Activated CD4-positive, alpha-beta T cell treated with anti-CD3 and anti-CD28 coated beads, Interleukin-2, amount 50 U/mL, for 4 hours (primary cell): ENCODE measurements at regions not wholly inside any gene's neighbourhood (a gene's known extent, or its start where the extent isn't known, plus 50 kb on each side); places are given as distances from the start of the nearest gene placed in this dataset.
"Not testable (repeated sequence)": the region's sequence is repeated elsewhere in the genome, so short reads cannot be mapped to it uniquely, and the experiment has no call there.

Experiments used
- DNase-seq, 2 experiments: peaks; one replicate each; pipeline ENCODE4 v3.0.0-alpha.2; 2020

DNA sequence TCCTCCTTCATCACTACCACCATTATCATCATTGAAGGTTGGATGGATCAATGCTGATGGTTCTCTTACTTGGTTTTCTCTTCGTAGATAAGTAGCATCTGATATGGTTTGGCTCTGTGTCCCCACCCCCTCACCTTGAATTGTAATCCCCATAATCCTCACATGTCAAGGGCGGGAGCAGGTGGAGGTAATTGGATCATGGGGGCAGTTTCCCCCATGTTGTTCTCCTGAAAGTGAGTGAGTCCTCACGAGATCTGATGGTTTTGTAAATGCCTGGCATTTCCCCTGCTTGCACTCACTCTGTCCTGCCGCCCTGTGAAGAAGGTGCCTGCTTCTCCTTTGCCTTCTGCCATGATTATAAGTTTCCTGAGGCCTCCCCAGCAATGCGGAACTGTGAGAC, 172.4 kb upstream of the PWP1 start:
- no peak for DNase-seq

DNA sequence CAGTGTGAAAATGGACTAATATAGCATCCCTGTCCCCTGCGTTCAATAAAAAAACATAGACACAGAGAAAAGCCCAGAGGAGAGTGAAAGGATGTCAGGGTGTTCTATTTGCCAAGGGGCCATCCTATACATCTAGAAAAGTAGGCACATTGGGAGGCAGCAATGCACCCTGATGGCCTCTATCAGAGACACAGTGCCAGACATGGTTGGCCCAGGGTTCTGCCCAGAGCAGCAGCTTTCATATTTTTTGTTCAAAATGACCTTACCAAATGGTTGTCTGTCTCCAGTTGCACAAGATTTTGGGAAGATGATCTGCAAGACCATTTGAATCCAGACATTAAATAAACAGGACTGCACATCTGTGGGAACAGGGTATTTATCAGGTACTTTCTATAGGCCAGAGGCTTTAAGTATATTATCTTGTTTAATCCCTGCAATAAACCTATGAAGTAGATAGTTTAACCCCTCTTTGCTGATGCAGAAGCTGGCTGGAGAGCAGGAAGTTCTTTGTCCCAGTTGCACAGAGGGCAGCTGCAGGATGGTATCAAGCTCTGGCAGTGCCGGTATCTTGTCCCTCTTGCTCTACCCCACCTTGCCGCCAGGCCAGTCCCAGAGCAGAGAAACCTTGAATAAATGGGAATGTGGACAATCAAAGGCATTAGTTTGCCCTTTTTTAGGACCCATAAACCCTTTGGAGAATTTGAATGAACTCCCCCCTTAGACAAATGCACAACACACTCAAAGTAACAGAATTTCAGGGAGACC, 171.8 kb upstream of the PWP1 start:
- DNase-seq: no peak

DNA sequence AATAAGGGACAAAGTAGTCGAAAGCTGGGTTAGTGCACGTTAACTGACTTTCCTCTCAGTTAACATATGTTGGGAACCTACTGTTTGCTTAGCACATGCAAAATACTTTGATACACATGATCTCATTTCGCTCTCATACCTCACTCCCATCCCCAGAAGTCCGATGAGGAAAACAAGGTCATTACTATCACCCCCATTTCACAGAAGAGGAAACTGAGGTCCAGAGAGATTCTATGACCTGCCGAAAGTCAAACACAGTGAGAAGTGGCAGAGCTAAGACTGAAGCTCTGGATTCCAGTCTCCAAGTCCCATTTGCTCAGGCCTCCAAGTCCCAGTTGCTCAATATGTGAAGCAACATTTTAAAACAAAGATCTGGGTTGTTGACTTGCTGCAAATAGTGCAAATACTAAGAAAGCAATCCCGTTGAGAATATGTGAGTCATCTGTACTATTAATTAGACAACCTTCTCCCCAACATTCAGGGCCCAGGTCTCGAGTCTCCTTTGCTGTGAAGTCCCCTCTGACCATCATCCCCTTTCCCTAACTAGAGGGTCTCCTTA, 170.6 kb upstream of the PWP1 start:
- no peak for DNase-seq

DNA sequence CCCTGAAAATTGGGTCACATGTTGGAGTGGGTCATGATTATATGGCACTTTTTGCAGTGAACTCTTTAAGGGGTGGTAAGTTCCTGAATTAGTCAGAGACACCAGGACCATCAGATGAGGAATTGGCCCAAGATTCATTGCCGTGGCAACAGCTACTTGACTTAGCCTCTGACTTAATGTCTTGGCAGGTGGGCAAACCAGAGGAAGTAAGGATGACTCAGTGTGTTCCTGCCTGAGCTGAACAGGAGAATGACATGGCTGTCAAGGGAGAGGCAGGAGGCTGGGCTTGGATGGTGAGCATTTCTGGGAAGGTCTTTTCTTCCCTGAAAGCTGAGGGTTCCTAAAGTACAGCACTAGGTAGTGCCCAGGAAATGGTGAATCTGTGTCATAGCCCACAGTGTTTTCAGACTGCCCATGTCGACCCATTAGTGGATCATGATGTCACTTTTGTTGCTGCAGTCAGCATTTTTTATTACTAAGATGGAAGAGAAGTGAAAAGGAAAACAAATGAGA, 170.1 kb upstream of the PWP1 start:
- no peak for DNase-seq

DNA sequence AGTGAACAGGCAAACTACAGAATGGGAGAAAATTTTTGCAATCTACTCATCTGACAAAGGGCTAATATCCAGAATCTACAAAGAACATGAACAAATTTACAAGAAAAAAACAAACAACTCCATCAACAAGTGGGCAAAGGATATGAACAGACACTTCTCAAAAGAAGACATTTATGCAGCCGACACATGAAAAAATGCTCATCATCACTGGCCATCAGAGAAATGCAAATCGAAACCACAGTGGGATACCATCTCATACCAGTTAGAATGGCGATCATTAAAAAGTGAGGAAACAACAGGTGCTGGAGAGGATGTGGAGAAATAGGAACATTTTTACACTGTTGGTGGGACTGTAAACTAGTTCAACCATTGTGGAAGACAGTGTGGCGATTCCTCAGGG, 167.8 kb upstream of the PWP1 start:
- DNase-seq: not testable (repeated sequence)

GRCh38 chr12:107518868-107519267, 166.7 kb upstream of the PWP1 start:
- DNase-seq: no peak

DNA sequence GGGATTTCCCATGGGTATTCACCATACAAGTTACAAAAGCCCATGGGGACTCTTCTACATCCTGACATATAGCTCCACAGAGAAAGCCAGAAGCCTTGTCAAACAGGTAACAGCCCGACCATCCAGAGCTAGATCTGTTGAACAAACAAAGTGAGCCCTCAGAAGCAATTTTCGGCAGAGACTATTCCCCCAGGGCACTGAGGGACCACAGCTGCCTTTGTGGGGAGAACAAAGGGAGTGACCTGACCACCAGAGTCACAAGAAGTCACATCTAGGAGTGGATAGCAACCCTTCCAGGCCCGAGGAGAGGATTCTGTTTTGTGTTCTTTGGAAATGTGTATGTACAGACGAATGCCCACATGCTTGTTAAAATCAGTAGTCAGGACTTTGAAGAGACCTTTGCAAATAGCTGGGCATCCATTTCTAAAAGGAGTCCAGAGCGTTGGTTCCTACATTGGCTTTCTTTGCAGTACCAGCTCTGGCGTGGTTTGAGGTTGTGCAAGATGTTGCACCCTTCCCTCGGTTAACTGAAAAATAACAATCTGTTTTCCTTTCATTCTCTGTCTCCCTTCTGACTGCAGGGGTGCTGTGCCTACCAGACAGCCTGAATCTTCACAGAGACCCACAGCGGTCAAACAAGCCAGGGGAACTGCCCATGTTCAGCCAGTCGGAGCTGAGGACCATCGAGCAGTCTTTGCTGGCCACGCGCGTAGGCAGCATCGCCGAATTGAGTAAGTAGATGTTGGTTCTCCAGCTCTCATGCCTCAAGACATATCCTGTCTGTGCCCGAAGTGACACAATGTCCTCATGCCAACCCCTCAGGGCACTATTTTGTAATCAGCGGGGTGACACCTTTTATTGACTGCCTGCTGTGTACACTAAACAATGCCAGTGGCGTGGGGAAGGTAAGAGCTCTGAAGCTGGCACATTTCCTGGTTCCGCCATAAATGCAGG, 165.4 kb upstream of the PWP1 start:
- no peak for DNase-seq

DNA sequence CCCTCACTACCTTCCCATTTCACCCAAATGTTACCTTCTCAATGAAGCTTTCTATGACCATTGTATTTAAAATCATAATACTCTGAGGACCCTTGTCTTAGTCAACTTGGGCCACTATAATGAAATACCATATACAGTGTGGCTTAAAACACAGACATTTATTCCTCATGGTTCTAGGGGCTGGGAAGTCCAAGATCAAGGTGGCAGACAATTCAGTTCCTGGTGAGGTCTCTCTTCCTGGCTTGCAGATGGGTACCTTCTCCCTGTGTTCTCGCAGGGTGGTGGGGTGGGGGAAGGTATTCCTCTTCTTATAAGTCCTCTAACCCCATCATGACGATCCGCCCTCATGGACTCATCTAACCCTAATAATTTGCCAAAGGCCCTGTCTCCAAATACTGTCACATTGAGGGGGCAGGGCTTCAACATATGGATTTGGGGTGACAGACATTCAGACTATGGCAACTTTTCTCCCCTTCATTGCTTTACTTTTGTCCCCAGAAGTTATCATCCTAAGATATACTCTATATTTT, 163.7 kb upstream of the PWP1 start:
- DNase-seq: no peak

- DNase-seq: no peak
Measured at GRCh38 chr12:107522692-107523477, 162.7 kb upstream of the PWP1 start.

DNA sequence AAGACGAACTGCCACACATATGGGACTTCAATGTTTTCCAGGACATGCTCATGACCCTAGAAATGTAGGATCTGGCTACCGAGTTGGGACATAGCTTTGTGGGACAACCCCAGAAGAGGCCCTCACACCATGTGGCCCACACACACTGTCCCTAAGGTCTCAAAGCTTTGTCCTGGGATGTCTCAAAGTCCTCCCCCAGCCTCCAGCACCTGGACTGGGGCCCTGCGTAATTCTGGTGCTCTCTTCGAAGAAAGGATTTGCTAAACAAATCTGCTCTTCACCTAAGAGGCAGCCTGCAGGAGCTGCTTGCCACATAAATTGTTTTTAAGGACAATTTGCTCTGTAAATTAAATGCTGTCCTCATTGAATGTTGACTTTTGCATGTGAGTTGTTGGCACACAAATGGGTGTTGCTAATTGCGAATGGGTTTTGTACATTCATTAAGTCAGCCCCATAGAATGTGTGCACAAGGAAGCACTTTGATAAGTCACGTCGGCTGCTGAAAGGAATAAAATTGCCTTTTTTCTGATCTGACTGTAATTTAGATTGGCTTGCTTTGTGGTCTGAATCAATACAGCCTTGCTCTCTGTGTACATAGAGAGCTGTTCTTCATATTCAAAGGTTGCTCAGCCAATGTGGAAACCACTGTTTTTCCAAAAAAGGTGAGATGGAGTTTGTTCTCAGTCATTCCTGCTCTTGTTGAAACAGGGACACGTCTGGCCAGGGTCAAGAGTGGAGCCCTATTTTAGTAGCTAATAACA, 161.6 kb upstream of the PWP1 start:
- DNase-seq: no peak

- no peak for DNase-seq
Measured at GRCh38 chr12:107525063-107525718, 160.4 kb upstream of the PWP1 start.

DNA sequence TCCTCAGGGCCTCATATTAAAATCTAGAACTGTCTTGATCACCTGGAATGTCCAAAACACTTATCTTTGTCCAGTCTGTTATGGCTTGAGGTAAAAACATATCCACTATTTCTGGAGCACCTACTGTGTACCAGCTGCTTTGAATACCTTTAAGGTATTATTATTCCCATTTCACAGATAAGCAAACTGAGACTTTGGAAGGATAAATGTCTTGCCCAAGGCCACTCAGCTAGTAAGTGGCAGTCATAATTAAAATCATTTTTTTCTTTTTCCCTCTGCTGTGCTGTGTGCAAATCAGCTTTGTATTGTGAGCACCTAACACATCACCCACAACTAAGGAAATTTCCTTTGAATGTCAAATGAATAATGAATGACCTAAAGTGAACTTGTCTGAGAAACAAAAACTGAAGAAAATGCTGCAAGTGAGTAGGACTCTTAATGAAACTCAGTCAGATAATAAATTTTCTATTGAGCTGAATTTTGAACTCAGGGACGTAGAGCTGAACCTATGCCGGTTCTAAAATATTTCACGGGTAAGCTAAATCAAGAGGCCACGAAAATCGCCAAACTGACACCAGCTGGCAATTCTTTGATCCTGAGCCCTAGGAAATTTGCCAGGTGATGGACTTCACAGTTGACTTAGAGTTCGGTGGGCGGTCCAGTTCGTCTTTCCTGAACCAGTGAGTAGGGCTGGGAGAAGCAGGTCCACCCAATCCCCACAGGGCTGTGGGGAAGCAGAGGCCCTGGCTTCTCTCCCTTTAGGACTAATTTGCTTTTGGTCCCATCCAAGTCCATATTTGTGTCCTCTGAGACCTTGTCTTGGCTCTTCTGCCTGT, 159.7 kb upstream of the PWP1 start:
- no peak for DNase-seq

DNA sequence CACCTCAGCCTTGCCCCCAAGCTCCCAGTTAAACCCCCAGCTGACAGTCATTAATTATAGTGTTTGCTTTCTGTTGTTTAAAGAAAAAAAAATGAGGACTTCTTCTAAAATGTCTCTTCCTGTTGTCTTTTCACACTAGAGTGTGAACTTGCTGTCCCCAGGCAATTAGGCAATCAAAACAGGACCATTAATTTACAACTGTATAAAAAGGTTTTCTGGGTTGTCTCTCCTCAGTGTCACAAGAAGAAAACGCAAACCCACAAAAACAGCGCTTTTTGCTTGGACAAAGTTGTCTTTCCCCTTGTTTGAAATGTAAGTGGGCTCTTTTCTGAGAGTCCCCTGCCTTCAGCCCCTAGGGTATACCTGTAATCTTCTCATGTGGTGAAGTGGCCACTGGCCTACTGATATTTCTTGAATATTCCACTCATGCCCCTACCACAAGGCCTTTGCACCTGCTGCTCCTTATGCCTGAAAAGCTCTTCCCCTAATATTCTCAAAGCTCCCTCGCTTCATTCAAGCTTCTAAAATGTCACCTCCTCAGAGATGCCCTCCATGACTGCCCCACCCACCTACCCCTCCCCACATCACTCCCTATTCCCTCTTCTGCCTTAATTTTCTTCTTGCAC, 158.9 kb upstream of the PWP1 start:
- no peak for DNase-seq

DNA sequence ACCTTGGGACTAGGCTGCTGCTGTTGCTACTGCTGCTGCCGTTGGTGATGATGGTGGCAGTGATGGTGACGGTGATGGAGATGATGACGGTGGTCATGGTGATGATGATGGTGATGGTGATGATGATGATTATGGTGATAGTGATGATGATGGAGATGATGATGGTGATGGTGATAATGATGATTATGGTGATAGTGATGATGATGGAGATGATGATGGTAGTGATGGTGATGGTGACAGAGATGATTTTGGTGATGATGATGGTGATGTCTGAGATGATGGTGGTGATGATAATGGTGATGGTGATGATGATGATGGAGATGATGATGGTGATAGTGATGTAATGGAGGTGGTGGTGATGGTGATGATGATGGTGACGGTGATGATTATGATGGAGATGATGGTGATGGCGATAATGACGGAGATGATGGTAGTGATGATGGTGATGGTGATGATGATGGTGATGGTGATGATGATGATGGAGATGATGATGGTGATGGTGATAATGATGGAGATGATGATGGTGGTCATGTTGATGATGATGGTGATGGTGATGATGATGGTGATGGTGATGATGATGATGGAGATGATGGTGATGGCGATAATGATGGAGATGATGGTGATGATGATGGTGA, 156.8 kb upstream of the PWP1 start:
- no peak for DNase-seq

DNA sequence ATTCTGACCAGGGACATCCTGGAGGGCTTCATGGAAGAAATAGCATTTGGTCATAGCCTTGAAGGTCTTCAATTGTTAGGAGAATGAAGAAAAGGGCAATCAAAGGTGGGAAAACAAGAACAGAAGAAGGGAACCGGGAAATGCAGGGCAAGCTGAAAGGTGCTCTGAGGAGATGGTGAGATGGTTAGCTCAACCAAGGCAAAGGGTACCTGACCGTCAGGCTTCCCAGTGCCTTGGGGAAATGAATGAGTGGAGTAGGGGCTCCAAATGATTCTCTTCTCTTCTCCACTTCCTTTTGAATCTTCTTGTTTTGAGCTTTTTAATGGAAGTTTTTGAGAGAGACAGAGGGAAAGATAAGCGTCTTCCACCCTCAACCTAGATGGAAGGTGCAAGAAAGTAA, 155.6 kb upstream of the PWP1 start:
- DNase-seq: no peak

GRCh38 chr12:107530701-107531100, 154.9 kb upstream of the PWP1 start:
- DNase-seq: no peak

- no peak for DNase-seq
Measured at GRCh38 chr12:107533218-107533617, 152.4 kb upstream of the PWP1 start.

DNA sequence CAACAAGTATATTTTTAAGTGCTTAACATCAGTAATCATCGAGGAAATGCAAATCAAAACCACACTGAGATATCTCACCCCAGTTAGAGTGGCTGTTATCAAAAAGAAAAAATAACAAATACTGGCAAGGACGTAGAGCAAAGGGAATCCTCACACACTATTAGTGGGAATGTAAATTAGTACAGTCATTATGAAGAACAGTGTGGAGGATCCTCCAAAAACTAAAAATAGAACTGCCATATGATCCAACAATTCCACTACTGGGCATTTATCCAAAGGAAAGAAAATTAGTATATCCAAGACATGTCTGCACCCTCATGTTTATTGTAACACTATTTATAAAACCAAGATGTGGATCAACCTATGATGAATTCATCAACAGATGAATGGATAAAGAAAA, 149.0 kb upstream of the PWP1 start:
- DNase-seq: no peak

- no peak for DNase-seq
Measured at GRCh38 chr12:107537464-107538119, 148.0 kb upstream of the PWP1 start.
